RWPE2 (cell line): ENCODE measurements at regions not wholly inside any gene's neighbourhood (a gene's known extent, or its start where the extent isn't known, plus 50 kb on each side); places are given as distances from the start of the nearest gene placed in this dataset.
"Not testable (repeated sequence)": the region's sequence is repeated elsewhere in the genome, so short reads cannot be mapped to it uniquely, and the experiment has no call there.

Experiments used
- ATAC-seq: fragments of 200-7000 bp; cut with Tn5 transposase; 3 replicates; pipeline ENCODE4 v1.9.1; 2021; ENCODE audit warnings: low read depth
- DNase-seq: peaks from one replicate; pipeline ENCODE4 v3.0.0-alpha.2; 2020; ENCODE audit warnings: low spot score
- H3K27ac ChIP-seq: fragments of 450-650 bp; 2 replicates; pipeline ENCODE4 v1.5.1; 2017; ENCODE audit warnings: mild to moderate bottlenecking; ENCODE audit not compliant: poor library complexity, severe bottlenecking
- H3K27me3 ChIP-seq: fragments of 250-450 bp; sonication (Bioruptor Pico); 2 replicates; pipeline ENCODE4 v1.5.1; 2021; ENCODE audit warnings: mild to moderate bottlenecking, moderate library complexity; ENCODE audit not compliant: insufficient read depth, poor library complexity, severe bottlenecking
- H3K36me3 ChIP-seq: fragments of 250-450 bp; sonication (Bioruptor Pico); 2 replicates; pipeline ENCODE4 v1.5.1; 2020; ENCODE audit warnings: low read depth, mild to moderate bottlenecking, moderate library complexity
- H3K4me1 ChIP-seq: fragments of 250-450 bp; sonication (Bioruptor Pico); 2 replicates; pipeline ENCODE4 v1.5.1; 2021; ENCODE audit warnings: mild to moderate bottlenecking, moderate library complexity; ENCODE audit not compliant: insufficient read depth, poor library complexity, severe bottlenecking
- H3K4me3 ChIP-seq: fragments of 250-450 bp; sonication (Bioruptor Pico); 2 replicates; pipeline ENCODE4 v1.5.1; 2021; ENCODE audit warnings: mild to moderate bottlenecking, moderate library complexity; ENCODE audit not compliant: severe bottlenecking
- H3K9me3 ChIP-seq: fragments of 250-450 bp; sonication (Bioruptor Pico); 2 replicates; pipeline ENCODE4 v1.5.1; 2021; ENCODE audit warnings: mild to moderate bottlenecking, moderate library complexity; ENCODE audit not compliant: severe bottlenecking
- TF ChIP-seq, protein P1 (sequence below): fragments of 450-650 bp; IDR thresholded peaks from one replicate; pipeline ENCODE4 v1.5.1; 2017; ENCODE audit warnings: mild to moderate bottlenecking, moderate library complexity; ENCODE audit not compliant: poor library complexity, severe bottlenecking

GRCh38 chr4:66157594-66157993, 487.3 kb upstream of the EPHA5 start:
- TF ChIP-seq, protein P1, sequence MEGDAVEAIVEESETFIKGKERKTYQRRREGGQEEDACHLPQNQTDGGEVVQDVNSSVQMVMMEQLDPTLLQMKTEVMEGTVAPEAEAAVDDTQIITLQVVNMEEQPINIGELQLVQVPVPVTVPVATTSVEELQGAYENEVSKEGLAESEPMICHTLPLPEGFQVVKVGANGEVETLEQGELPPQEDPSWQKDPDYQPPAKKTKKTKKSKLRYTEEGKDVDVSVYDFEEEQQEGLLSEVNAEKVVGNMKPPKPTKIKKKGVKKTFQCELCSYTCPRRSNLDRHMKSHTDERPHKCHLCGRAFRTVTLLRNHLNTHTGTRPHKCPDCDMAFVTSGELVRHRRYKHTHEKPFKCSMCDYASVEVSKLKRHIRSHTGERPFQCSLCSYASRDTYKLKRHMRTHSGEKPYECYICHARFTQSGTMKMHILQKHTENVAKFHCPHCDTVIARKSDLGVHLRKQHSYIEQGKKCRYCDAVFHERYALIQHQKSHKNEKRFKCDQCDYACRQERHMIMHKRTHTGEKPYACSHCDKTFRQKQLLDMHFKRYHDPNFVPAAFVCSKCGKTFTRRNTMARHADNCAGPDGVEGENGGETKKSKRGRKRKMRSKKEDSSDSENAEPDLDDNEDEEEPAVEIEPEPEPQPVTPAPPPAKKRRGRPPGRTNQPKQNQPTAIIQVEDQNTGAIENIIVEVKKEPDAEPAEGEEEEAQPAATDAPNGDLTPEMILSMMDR, result no peak
- DNase-seq (no peak), ATAC-seq (no peak)
- H3K27me3 ChIP-seq, result no peaks in the 10 kb centered on the region
- H3K4me1 ChIP-seq, result no peaks in the 10 kb centered on the region
- H3K36me3 ChIP-seq, result no peaks in the 10 kb centered on the region
- no peaks in the 10 kb centered on the region for H3K9me3 ChIP-seq
- no peak overlapping the region for H3K27ac ChIP-seq
- no peak overlapping the region for H3K4me3 ChIP-seq

DNA sequence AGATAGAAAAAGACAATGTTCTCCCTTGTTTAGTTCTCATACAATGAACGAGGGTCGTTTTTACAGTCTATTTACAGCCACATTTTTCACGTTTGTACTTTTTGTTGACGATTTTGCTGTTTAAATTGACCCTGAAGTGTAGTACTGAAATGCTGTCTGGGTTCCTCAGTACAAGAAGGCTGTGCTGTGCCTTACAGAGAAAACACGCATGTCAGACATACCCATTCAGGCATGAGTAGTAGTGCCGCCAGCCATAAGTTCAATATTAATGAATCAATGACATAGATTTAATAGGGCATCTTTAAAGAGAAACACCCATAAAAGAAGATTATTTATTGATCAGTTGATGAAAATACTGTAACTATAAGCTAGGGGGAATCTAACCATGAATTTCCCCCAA, 459.8 kb upstream of the EPHA5 start:
- DNase-seq, result no peak
- ATAC-seq, result no peak
- H3K4me3 ChIP-seq, result no peak overlapping the region
- H3K9me3 ChIP-seq, result no peaks in the 10 kb centered on the region
- H3K27ac ChIP-seq, result no peak overlapping the region
- H3K36me3 ChIP-seq, result no peaks in the 10 kb centered on the region
- TF ChIP-seq, protein P1, result no peak
- H3K4me1 ChIP-seq, result no peaks in the 10 kb centered on the region
- H3K27me3 ChIP-seq, result no peaks in the 10 kb centered on the region

- Histone ChIP-seq H3K36me3 (no peaks in the 10 kb centered on the region), H3K4me3 (no peak overlapping the region), H3K9me3 (no peaks in the 10 kb centered on the region), H3K4me1 (no peaks in the 10 kb centered on the region), H3K27ac (no peak overlapping the region), H3K27me3 (no peaks in the 10 kb centered on the region)
- DNase-seq, result no peak
- TF ChIP-seq, protein P1, result no peak
- ATAC-seq, result no peak
Observed at GRCh38 chr4:66123831-66124413, 453.6 kb upstream of the EPHA5 start.

DNA sequence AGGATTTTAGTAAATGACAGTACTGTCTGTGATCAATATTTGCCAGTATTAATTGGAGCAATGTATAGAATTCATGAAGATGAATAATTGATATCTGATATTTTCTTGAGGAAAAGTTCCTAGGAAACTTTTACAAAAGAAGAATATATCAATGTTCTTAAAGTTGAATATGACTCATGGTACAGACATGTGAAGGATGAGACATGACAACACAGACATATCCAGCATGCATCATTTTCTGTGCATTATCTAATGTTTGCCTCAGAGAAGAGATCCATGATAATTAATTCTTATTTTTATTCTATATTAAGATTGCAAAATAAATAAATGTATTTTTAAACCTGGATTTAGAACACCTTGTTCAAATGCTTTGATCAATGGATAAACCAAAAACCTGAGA, 452.9 kb upstream of the EPHA5 start:
- no peak for ATAC-seq
- TF ChIP-seq, protein P1, result no peak
- no peaks in the 10 kb centered on the region for H3K27me3 ChIP-seq
- H3K4me1 ChIP-seq, result no peaks in the 10 kb centered on the region
- no peak overlapping the region for H3K27ac ChIP-seq
- no peak for DNase-seq
- no peaks in the 10 kb centered on the region for H3K36me3 ChIP-seq
- H3K9me3 ChIP-seq, result no peaks in the 10 kb centered on the region
- no peak overlapping the region for H3K4me3 ChIP-seq

DNA sequence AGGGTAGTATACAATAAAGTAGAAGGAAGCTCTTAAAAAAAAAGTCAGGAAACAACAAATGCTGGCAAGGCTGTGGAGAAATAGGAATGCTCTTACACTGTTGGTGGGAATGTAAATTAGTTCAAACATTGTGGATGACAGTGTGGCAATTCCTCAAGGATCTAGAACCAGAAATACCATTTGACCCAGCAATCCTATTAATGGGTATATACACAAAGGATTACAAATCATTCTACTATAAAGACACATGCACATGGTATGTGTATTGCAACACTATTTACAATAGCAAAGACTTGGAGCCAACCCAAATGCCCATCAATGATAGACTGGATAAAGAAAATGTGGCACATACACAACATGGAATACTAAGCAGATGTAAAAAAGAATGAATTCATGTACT, 444.9 kb upstream of the EPHA5 start:
- not testable (repeated sequence) for H3K27ac ChIP-seq, H3K36me3 ChIP-seq, ATAC-seq, H3K27me3 ChIP-seq, H3K9me3 ChIP-seq, H3K4me1 ChIP-seq, H3K4me3 ChIP-seq, DNase-seq
